Activated CD8-positive, alpha-beta memory T cell treated with anti-CD3 and anti-CD28 coated beads, Interleukin-2, amount 50 U/mL, for 24 hours (primary cell): ENCODE measurements at regions not wholly inside any gene's neighbourhood (a gene's known extent, or its start where the extent isn't known, plus 50 kb on each side); places are given as distances from the start of the nearest gene placed in this dataset.
"Not testable (repeated sequence)": the region's sequence is repeated elsewhere in the genome, so short reads cannot be mapped to it uniquely, and the experiment has no call there.

Experiments used
- DNase-seq: peaks from one replicate; pipeline ENCODE4 v3.0.0-alpha.2; 2020; ENCODE audit errors: extremely low read depth

DNA sequence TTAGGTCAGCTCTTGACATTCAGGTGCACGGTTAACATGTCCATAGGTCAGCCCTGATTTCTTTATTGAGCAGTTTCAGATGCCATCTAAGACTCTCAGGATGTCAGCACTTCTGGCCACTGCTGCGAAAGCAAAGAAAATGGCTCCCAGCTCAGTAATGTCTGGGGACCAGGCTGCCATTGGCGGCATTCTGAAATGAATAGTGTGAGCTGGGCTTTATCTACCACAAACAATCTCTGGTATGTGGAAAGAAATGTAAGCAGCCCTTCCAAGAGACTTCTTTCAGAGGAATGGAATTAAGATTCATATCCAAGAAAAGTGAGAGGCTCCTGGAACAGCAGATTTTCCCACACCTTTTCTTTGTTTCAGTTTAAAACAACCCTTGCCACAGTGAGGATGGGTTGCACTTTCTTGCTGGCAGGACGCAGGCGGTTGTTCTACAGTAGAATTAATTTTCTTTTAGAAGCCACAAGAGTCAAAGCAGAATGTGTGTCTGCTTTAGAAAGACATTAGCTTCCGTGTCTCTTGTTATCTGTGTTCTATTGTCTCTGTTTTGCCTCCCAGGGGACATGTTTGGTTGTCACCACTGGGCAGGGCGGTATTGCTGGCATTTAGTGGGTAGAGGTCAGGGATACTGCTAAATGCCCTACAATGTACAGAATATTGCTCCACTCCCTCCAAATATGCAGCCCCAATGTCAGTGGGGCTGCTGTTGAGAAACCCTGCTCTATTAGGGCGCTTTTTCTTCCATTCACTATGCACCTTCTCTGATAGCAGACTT lies 149.9 kb upstream of the ANKH start:
- DNase-seq = no peak

DNA sequence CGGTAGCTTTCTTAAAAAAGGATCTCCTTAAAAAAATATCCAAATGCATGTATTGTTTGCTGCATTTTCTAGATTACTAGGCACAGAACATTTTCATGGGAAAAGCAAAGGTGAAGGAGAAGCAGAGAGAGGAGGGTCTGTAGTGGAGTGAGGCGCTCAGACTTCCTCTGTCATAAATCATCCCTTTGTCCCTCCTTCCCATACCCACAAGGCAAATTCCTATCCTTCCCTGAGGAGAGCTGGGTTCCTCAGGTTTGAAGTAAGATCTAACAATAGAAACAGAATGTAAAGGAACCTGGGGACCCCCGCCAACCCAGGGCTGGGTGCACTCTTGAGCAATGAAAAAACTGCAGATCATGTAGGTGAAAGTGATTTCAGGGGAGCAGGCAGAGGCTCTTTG lies 149.2 kb upstream of the ANKH start:
- no peak for DNase-seq

DNA sequence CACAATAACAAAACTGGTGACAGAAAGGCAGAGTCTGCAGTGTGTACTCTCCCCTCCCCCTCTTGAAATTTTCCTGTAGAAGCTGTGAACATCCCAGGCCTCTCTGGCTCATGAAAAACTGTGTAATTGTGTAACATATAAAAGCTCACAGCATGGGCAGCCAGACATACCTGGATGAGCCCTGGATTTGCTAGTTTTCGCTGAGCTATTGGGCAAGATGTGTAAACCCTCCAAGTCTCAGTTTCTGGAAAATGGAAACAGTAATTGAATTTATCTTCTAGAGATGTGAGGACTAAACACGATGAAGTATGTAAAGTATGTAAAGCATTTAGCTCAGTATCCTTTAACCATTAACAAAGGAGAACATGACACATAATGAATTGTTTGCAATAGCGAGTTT lies 143.2 kb upstream of the ANKH start:
- no peak for DNase-seq

DNA sequence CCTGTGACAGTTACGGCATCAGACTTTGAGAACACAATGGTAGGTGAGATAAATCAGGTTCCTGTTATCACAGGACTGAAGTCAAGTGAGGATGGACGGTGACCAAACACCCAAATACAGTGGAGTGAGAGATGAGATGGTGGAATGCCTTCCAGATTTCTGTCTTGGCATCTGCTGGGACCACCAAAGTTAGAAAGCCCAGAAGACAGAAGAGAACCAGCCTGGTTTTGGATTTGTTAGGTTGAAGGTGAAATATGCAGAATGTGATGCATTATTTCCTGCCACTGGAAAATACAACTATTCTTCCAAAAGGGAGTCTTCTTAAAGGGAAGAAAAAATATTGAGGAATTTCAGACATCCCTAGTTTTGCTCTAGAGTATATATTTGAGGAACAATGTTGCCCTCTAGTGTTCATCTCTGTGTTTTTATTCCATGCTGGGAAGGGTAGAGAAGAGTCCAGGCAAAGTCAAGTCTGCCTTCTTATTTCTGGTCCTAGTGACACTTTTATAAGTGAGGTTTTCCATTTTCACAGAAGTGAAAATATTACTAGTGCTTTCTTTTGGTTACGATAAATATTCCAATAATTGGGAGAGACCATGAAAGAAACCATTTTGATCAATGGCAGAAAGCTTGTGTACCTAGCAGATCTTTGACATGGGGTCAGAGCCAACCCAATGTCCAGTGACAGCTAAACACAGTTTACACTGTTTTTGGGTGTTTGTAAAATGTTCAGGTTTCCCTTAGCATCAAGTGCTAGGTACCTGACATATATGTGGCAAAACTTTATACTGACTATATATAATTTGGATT lies 142.3 kb upstream of the ANKH start:
- DNase-seq = no peak

DNA sequence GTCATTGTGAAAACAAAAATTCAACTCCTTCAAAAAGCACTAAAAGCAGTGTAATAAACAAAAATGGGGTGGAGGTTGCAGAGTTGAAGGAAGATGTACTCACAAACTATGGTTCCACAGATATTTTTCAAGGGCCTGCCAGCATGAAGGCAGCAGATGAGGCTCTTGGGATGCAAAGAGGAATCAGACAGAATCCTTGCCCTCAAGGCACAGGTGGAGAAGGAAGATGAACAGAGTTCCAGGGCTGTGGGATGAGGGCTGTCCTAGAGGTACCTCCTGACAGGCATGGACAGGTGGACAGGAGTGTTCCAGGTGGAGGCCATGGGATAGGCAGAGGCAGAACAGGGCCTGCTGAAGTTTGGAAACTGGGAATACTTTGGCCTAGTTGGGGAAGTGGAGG lies 140.5 kb upstream of the ANKH start:
- no peak for DNase-seq

DNA sequence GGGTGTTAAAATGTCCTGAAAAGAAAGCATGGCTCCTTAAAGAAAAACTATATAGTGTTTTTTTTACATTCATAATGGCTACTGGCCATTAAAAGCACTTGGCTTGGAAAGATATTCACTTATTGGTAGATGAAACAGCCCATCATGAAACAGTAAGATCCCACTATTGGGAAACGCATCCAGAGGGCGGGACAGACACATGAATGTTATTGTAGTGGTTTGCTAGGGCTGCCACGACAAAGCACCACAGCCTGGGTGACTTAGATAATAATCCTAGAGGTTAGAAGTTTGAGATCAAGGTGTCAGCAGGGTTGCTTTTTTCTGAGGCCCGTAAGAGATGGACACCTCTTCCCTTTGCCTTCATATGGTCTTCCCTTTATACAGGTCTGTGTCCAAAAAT lies 139.4 kb upstream of the ANKH start:
- no peak for DNase-seq

DNA sequence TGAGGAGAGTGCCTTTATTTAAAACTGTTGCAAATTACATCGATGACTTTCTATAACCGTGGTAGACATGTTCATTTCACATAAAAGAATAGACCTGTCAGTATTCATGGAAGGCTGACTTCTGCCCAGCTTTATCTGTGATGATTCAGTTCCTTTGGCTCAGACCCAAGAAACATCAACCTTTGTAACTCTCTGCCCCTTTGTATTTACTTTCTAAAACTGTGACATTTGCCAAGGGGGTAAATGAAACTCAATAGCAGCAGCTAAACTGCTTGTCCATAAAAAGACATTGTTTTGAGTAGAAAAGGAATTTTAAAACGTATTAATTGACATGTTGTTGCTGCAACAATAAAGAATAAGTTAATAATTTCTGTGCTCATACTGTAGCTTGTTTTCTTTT lies 137.8 kb upstream of the ANKH start:
- DNase-seq = no peak

DNA sequence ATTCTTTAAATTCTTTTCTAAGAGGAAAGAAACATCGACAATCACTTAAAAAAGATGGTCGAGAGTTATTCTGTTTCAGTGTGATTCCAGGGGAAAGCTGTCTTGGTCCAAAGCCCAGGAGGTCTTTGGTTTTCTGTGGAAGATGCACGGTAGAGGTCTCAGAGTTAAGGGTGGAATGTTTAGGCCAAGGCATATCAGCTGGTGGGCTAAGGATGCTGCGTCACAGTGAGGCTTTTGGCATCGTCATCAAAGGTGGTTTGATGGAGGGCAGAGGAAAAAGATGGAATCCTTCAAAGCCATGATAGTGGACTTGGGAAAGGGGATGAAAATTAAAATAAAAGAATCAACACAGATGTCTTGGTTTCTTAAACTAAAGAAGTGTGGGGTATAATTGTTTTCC lies 137.3 kb upstream of the ANKH start:
- no peak for DNase-seq

DNA sequence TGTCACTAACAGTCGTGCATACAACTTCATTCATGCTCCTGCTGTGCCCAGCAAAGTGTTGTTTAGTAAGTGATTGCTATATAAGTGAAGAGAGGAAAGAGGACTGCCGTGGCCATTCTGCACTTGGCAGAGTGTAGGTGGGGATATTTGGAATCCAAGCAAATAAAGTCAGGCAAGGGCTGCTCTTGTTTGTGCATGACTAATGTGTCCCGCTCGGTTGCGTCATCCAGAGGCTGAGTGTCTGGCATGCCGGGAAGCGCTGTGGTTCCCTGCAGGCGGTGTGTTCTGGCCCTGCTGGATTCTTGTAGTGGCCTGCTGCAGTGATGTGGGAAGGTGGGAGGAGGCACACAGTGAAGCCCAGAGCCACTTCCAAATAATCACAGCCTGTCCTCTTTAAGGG lies 136.9 kb upstream of the ANKH start:
- DNase-seq = no peak

DNA sequence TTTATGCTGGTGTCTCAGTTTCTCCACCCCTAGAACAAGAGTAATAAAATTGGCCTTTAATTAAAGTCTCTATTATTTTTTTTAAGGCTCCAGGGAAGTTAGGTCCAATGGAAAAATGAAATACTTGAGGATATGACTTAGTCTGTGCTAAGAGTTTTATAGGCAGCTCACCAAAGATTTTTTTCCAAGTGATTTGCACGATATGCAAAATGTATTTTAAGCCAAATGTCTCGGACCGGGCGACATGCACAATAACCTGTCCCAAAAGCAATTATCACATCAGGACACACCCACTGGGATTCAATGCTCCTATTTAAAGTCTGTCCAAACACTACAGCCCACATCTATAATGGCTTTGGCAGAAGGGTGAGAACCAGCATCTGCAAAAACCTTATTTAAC lies 136.1 kb upstream of the ANKH start:
- DNase-seq = no peak

DNA sequence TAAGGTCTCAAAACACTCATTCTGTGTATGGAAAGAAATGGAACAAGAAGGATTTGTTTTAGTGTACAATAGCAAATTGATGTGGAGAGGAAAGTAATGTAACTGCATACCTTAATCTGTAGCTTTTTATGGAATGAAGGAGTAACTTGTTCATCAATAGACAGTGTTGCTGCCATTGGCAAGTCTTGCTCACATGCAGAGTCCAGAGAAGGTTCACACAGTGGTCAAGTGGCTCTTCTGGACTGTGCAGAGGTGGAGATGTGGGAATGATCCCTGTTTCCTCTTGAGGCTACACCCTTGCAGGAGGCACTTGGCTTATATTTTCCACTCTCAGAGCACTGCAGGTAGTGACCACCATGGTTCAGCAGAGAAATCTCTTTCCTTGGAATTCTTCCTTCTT lies 132.9 kb upstream of the ANKH start:
- no peak for DNase-seq

DNA sequence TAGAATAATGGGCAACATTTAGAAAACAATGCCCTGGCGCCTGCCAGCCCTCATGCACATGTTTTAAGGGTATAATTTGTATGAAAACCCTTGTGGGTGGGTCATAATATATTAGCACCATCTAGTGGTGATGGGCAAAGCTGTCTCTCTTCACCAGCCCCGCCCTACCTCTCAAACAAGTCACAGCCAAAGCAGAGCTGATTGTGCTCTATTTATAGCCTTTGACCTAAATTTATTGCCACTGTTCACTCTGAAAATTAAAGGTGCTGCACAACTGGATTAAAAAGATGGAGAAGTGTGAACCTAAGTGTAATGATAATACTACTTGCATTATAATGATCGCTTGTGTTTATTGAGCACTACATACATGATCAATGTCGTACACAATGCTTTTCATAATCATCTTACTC lies 131.9 kb upstream of the ANKH start:
- DNase-seq = no peak

DNA sequence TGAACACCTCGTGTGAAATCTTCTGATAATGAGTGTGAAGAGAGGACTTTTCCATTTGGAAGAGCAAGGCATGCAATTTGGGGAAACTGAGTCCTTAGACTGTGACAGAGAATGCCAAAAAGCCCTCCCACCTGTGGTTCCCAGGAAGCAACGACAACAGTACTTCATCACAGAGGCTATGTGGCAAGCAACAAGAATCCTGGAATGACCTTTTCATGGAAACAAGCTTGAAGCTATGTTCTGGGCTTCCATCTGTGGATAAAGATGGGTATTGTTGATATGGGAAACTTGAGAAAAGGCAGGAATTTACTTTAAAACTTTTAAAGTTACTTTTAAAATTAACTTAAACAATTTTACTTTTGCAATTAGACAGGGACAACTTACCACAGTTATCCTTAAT lies 131.2 kb upstream of the ANKH start:
- DNase-seq = no peak

DNA sequence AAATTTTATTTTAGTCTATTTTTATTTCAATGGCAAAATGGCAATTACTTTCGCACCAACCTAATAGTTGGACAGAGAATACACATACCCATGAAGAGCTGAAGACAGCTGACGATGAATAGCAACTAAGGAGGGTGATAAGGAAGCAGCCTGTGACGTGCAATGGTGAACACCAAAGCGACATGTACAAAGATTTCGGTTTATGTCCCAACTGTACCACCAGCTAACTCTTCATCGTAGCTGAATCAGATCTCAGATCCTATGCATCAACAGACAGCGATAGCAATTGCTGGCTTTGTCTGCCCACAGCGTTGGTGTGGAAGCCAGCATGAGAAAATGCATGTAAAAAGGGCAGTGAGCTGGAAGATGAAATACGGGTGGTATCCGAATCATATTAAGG lies 130.6 kb upstream of the ANKH start:
- no peak for DNase-seq

DNA sequence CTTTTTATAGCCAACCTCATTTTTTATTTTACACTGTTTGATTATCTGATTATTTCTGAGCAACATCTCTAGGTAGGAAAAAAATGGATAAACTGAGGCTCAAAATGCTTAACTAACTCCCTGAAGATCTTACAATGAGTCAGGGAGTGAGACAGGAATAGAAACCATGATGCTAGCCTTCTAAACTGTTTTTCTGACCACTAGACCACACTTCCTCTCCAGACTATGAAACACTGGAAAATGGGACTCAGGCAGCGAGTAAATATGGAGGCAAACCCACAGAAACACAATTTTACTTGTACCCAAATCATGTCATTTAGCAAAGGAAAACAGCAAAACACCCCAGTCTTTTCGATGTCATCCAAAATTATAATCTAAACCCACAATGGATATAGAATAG lies 129.9 kb upstream of the ANKH start:
- no peak for DNase-seq

DNA sequence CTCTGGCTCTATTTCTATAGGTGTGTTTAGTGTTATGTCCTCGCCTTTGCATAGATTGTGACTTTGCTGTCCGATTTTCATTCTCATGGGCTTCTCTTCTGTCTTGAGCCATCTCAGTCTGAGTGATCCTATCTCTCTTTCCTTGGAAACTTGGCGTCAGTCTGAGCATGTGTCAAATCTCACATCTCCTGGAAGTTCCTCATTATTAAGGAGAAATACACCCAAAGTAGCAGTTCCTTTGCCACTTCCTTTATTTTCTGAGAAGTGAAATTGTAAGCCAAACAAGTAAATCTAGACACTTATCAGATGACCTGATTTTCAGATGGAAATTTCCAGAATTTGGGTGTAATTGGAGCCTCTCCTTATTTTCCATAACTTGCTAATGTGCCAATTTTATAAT lies 126.9 kb upstream of the ANKH start:
- DNase-seq = no peak

DNA sequence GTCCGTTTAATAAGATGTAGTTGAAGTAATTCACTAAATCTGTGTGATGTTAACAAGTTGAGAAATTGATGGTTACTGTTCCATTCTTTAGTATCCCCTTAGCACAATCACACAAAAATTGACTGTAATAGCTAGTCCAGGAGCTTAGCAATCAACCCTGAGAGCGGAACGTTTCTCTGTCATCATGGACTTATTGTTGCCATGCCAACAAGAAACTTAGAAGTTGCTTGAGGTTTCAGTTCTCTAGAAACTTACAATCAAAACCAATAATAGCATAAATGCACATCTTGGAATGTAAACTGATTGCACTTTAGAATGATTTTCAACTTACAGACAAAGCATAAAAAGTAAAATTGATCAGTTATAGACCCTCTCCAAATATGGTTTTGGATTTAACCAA lies 125.4 kb upstream of the ANKH start:
- no peak for DNase-seq

DNA sequence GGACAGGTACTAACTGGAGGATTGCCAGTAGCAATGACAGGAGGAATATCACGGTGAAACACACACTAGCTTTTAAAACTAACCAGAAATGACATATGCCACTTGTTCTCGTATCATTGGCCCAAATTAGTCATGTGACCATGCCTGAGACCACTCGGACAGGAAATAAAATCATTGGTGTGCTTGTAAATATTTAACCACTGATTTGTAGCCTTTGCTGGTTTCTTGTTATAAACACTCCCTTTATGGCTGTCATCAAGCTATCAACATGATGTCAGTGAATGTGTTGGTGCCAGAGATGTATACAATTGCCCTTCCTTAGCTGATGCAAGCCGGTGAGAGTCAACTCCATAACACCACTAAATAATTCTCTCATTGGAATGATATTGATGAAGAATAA lies 123.7 kb upstream of the ANKH start:
- no peak for DNase-seq

DNA sequence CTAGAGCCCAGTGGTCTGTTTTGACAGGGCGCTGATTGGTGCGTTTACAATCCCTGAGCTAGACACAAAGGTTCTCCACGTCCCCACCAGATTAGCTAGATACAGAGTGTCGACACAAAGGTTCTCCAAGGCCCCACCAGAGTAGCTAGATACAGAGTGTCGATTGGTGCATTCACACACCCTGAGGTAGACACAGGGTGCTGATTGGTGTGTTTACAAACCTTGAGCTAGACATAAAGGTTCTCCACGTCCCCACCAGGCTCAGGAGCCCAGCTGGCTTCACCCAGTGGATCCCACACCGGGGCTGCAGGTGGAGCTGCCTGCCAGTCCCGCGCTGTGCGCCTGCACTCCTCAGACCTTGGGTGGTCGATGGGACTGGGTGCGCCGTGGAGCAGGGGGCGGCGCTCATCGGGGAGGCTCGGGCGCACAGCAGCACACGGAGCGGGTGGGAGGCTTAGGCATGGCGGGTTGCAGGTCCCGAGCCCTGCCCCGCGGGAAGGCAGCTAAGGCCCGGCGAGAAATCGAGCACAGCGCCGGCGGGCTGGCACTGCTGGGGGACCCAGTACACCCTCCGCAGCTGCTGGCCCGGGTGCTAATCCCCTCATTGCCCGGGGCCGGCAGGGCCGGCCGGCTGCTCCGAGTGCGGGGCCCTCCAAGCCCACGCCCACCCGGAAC lies 122.0 kb upstream of the ANKH start:
- not testable (repeated sequence) for DNase-seq

DNA sequence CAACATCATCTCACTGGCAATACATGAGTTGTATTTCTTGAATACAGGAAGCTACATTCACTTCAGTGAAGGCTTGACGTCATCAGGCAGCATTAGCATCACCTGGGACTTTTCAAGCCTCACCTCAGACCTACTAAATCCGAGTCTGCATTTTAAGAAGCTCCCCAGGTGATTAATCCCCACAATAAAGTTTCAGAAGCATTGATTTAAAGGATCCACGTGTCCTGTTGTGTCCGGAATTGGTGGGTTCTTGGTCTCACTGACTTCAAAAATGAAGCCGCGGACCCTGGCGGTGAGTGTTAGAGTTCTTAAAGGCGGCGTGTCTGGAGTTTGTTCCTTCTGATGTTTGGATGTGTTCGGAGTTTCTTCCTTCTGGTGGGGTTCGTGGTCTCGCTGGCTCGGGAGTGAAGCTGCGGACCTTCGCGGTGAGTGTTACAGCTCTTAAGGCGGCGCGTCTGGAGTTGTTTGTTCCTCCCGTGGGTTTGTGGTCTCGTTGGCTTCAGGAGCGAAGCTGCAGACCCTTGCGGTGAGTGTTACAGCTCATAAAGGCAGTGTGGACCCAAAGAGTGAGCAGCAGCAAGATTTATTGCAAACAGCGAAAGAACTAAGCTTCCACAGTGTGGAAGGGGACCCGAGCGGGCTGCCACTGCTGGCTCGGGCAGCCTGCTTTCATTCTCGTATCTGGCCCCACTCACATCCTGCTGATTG lies 121.3 kb upstream of the ANKH start:
- DNase-seq = peak; percentile 13

DNA sequence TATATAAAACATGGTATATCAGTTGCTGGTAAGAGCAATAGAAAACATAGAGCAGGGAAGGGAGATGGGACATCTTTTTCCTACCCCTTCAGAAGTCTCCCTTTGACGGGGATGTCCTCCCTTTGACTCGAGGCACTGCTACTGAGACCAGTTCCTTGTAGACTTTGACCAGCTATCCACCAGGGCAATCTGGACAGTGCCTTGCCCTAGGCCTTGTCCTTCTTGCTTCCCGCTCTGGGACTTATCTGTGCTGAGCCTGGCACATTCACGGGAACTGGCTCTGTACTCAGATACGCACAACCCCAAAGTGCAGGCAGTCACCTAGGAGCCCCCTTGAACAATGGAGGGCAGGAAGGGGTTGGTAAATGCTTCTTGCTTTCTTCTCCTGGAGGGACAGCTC lies 116.6 kb upstream of the ANKH start:
- DNase-seq = no peak

DNA sequence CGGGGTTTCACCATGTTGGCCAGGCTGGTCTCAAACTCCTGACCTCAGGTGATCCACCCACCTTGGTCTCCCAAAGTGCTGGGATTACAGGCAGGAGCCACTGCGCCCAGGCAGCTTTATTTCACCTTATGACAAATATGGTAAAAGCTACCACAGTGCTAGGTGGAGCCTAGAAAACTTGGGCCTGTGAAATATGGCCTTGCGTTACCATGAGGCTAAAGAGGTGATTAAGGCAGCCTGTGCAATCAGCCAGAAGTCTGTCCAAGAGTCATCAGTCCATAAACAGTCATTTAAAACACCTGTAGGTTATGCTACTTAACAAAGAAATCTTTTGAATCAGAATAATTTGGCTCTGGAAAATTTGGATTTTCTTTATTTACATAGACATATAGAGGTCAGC lies 114.8 kb upstream of the ANKH start:
- no peak for DNase-seq
